ENCODE measurements at regions not wholly inside any gene's neighbourhood (a gene's known extent, or its start where the extent isn't known, plus 50 kb on each side); places are given as distances from the start of the nearest gene placed in this dataset.

GRCh38 chr5:4921929-4922328, 218.2 kb upstream of the ADAMTS16 start:
- ATAC-seq (ENCODE audit: low read depth), result no peak
- CTCF ChIA-PET, result no interaction called here
- no peak for TF ChIP-seq CTCF (IDR thresholded peaks at IDR 0.05)

GRCh38 chr5:4924577-4924976, 215.6 kb upstream of the ADAMTS16 start:
- DNase-seq (no peak), ATAC-seq (ENCODE audit: low read depth) (no peak)
- H3K27ac Mint-ChIP-seq, result no peak overlapping the region
- no peak overlapping the region for H3K4me3 Mint-ChIP-seq
- no peaks in the 10 kb centered on the region for H3K36me3 Mint-ChIP-seq (ENCODE audit: low read depth)
- H3K27me3 Mint-ChIP-seq, result no peaks in the 10 kb centered on the region
- no peaks in the 10 kb centered on the region for H3K9me3 Mint-ChIP-seq
- intact Hi-C loops (cut with micrococcal nuclease), result no loop called here
- ChIA-PET POLR2A (no interaction called here), CTCF (no interaction called here)
- H3K4me1 Mint-ChIP-seq, result no peaks in the 10 kb centered on the region
- no peak for TF ChIP-seq CTCF (IDR thresholded peaks at IDR 0.05)

More at GRCh38 chr5:4921929-4922328, 218.2 kb upstream of the ADAMTS16 start:
- Mint-ChIP-seq H3K36me3 (ENCODE audit: low read depth) (no peaks in the 10 kb centered on the region), H3K4me3 (no peak overlapping the region), H3K27me3 (no peaks in the 10 kb centered on the region), H3K27ac (no peak overlapping the region), H3K4me1 (no peaks in the 10 kb centered on the region), H3K9me3 (no peaks in the 10 kb centered on the region)
- intact Hi-C loops (cut with micrococcal nuclease), result no loop called here
- POLR2A ChIA-PET, result no interaction called here
- no peak for DNase-seq

GRCh38 chr5:4927097-4927496, 213.0 kb upstream of the ADAMTS16 start:
- Mint-ChIP-seq H3K36me3 (ENCODE audit: low read depth) (no peaks in the 10 kb centered on the region), H3K9me3 (no peaks in the 10 kb centered on the region), H3K4me3 (no peak overlapping the region), H3K4me1 (no peaks in the 10 kb centered on the region), H3K27ac (no peak overlapping the region), H3K27me3 (no peaks in the 10 kb centered on the region)
- intact Hi-C loops (cut with micrococcal nuclease), result no loop called here
- ChIA-PET CTCF (no interaction called here), POLR2A (no interaction called here)
- ATAC-seq (ENCODE audit: low read depth) (no peak), DNase-seq (no peak)
- TF ChIP-seq CTCF (IDR thresholded peaks at IDR 0.05), result no peak

GRCh38 chr5:4928409-4928808, 211.7 kb upstream of the ADAMTS16 start:
- Mint-ChIP-seq H3K4me3 (no peak overlapping the region), H3K4me1 (no peaks in the 10 kb centered on the region), H3K36me3 (ENCODE audit: low read depth) (no peaks in the 10 kb centered on the region), H3K27me3 (no peaks in the 10 kb centered on the region), H3K9me3 (peaks cover 5% of the 10 kb centered on the region), H3K27ac (no peak overlapping the region)
- no peak for TF ChIP-seq CTCF (IDR thresholded peaks at IDR 0.05)
- POLR2A ChIA-PET, result no interaction called here
- intact Hi-C loops (cut with micrococcal nuclease), result no loop called here
- CTCF ChIA-PET, result no interaction called here
- ATAC-seq (ENCODE audit: low read depth) (no peak), DNase-seq (no peak)

GRCh38 chr5:4929092-4929655, 211.0 kb upstream of the ADAMTS16 start:
- intact Hi-C loops (cut with micrococcal nuclease), result no loop called here
- TF ChIP-seq CTCF (IDR thresholded peaks at IDR 0.05), result no peak
- peaks cover 5% of the 10 kb centered on the region for H3K9me3 Mint-ChIP-seq
- no peaks in the 10 kb centered on the region for H3K4me1 Mint-ChIP-seq
- H3K27me3 Mint-ChIP-seq, result no peaks in the 10 kb centered on the region
- no peaks in the 10 kb centered on the region for H3K36me3 Mint-ChIP-seq (ENCODE audit: low read depth)
- ChIA-PET CTCF (no interaction called here), POLR2A (no interaction called here)
- ATAC-seq (ENCODE audit: low read depth), result no peak
- no peak overlapping the region for H3K4me3 Mint-ChIP-seq
- H3K27ac Mint-ChIP-seq, result no peak overlapping the region
- DNase-seq, result no peak

All from activated B cell treated with CpG ODN at 0.5 μM for 24 hours (primary cell).